Prostate gland (tissue), 2 donors: ENCODE measurements at regions not wholly inside any gene's neighbourhood (a gene's known extent, or its start where the extent isn't known, plus 50 kb on each side); places are given as distances from the start of the nearest gene placed in this dataset.

Source experiments
- DNase-seq: peaks from one replicate; pipeline ENCODE4 v3.0.0-alpha.2; 2019; ENCODE audit warnings: low spot score
- H3K27ac ChIP-seq, 2 donors: fragments of 200-600 bp; sonication (generic); 2 replicates each; pipeline ENCODE4 v1.5.1; 2017 to 2019
- H3K27me3 ChIP-seq: fragments of 200-600 bp; sonication (generic); replicated peaks from 2 replicates; pipeline ENCODE4 v1.5.1; 2019; ENCODE audit not compliant: insufficient read depth
- H3K36me3 ChIP-seq, 2 donors: fragments of 200-600 bp; sonication (generic); 1 replicate in 1 of 2; 2 replicates in 1 of 2; pipeline versions ENCODE4 v1.5.1 to v1.8.1; 2017 to 2019
- H3K4me1 ChIP-seq: fragments of 200-600 bp; sonication (generic); replicated peaks from 2 replicates; pipeline ENCODE4 v1.5.1; 2019
- H3K4me3 ChIP-seq, 2 donors: fragments of 200-600 bp; sonication (generic); 2 replicates each; pipeline ENCODE4 v1.5.1; 2017 to 2019
- H3K9me3 ChIP-seq: fragments of 200-600 bp; sonication (generic); 2 replicates; pipeline ENCODE4 v1.5.1; 2017
- POLR2A ChIP-seq: fragments of 450-650 bp; IDR thresholded peaks from one replicate; pipeline ENCODE4 v1.6.1; 2016; ENCODE audit warnings: antibody characterized with exemption, mild to moderate bottlenecking
- POLR2AphosphoS5 ChIP-seq: sonication (generic); formaldehyde crosslinking; IDR thresholded peaks from one replicate; pipeline ENCODE4 v1.6.1; 2017; ENCODE audit warnings: antibody characterized with exemption
- WGBS: methylation state at CpG from one replicate; pipeline ENCODE4 v1.1.5; 2018; 5-methylcytosine and 5-hydroxymethylcytosine counted together
- intact Hi-C: fragments of 100-400 bp; cut with DNase I; formaldehyde crosslinking; loops from one replicate; pipeline ENCODE4 v1.14.2; 2022
- TF ChIP-seq, protein P1 (sequence below), 4 experiments: fragments of 200-600 bp in 2 of 4; fragments of 450-650 bp in 2 of 4; sonication (generic) in 2 of 4; IDR thresholded peaks; 1 replicate in 3 of 4; 2 replicates in 1 of 4; pipeline ENCODE4 v1.5.1; 2016 to 2019; ENCODE audit warnings: antibody characterized with exemption in 4 of 4, mild to moderate bottlenecking in 2 of 4, moderate library complexity in 2 of 4

- Histone ChIP-seq H3K9me3 (no peaks in the 10 kb centered on the region), H3K36me3 (no peaks in the 10 kb centered on the region), H3K4me3 (no peak overlapping the region), H3K27ac (no peak overlapping the region), H3K4me1 (no peaks in the 10 kb centered on the region), H3K27me3 (no peaks in the 10 kb centered on the region)
- TF ChIP-seq POLR2A = no peak
- no peak for TF ChIP-seq POLR2AphosphoS5
- TF ChIP-seq, protein P1, sequence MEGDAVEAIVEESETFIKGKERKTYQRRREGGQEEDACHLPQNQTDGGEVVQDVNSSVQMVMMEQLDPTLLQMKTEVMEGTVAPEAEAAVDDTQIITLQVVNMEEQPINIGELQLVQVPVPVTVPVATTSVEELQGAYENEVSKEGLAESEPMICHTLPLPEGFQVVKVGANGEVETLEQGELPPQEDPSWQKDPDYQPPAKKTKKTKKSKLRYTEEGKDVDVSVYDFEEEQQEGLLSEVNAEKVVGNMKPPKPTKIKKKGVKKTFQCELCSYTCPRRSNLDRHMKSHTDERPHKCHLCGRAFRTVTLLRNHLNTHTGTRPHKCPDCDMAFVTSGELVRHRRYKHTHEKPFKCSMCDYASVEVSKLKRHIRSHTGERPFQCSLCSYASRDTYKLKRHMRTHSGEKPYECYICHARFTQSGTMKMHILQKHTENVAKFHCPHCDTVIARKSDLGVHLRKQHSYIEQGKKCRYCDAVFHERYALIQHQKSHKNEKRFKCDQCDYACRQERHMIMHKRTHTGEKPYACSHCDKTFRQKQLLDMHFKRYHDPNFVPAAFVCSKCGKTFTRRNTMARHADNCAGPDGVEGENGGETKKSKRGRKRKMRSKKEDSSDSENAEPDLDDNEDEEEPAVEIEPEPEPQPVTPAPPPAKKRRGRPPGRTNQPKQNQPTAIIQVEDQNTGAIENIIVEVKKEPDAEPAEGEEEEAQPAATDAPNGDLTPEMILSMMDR (IDR thresholded peaks at IDR 0.05) = no peak
- intact Hi-C loops = no loop called here
- DNase-seq = no peak
Measured at GRCh38 chr7:18194616-18195015, 167.0 kb upstream of the PRPS1L1 start.

- 98% methylated on average over 3 of the region's 3 CpGs for WGBS
- Histone ChIP-seq H3K36me3 (no peaks in the 10 kb centered on the region), H3K27me3 (no peaks in the 10 kb centered on the region), H3K9me3 (no peaks in the 10 kb centered on the region), H3K4me3 (no peak overlapping the region), H3K27ac (no peak overlapping the region), H3K4me1 (no peaks in the 10 kb centered on the region)
- TF ChIP-seq, protein P1 (IDR thresholded peaks at IDR 0.05) = no peak
- TF ChIP-seq POLR2AphosphoS5 = no peak
- no peak for TF ChIP-seq POLR2A
- intact Hi-C loops = no loop called here
- DNase-seq = no peak
Measured at GRCh38 chr7:18196638-18197037, 169.0 kb upstream of the PRPS1L1 start.

GRCh38 chr7:18198868-18199267 lies 171.2 kb upstream of the PRPS1L1 start:
- H3K4me1 ChIP-seq = no peaks in the 10 kb centered on the region
- no peaks in the 10 kb centered on the region for H3K36me3 ChIP-seq
- 97% methylated on average over 1 of the region's 1 CpG for WGBS
- no peaks in the 10 kb centered on the region for H3K9me3 ChIP-seq
- TF ChIP-seq POLR2A (no peak), POLR2AphosphoS5 (no peak)
- TF ChIP-seq, protein P1 (IDR thresholded peaks at IDR 0.05) = no peak
- DNase-seq = no peak
- intact Hi-C loops = no loop called here
- H3K27me3 ChIP-seq = no peaks in the 10 kb centered on the region
- no peak overlapping the region for H3K27ac ChIP-seq
- no peak overlapping the region for H3K4me3 ChIP-seq

GRCh38 chr7:18200266-18200665 lies 172.6 kb upstream of the PRPS1L1 start:
- no peak overlapping the region for H3K27ac ChIP-seq
- 76% methylated on average over 4 of the region's 4 CpGs for WGBS
- H3K4me3 ChIP-seq = no peak overlapping the region
- intact Hi-C loops = no loop called here
- TF ChIP-seq POLR2AphosphoS5 (no peak), POLR2A (no peak)
- TF ChIP-seq, protein P1 (IDR thresholded peaks at IDR 0.05) = no peak
- H3K36me3 ChIP-seq = no peaks in the 10 kb centered on the region
- no peaks in the 10 kb centered on the region for H3K27me3 ChIP-seq
- H3K9me3 ChIP-seq = no peaks in the 10 kb centered on the region
- no peak for DNase-seq
- no peaks in the 10 kb centered on the region for H3K4me1 ChIP-seq

DNA sequence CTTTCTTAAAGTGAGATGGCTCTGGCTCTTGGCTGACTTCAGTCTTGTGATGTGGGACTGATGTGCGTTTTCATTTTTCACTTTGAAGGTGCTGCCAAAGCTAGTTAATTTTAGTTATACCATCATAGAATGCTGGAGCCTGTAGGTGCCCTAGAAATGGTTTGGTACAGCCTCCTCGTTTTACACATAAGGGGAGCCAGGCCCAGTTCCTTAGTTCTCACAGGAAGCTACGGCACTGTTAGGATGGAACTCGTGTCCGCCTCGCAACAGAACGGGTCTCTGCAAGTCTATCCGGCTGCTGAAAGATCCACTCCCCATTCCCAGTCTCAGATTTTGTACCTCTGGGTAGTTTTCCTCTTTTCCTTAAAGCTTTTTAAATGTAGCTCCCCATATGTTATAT lies 173.2 kb upstream of the PRPS1L1 start:
- intact Hi-C loops = no loop called here
- no peaks in the 10 kb centered on the region for H3K27me3 ChIP-seq
- no peaks in the 10 kb centered on the region for H3K9me3 ChIP-seq
- TF ChIP-seq, protein P1 (IDR thresholded peaks at IDR 0.05) = no peak
- no peak for TF ChIP-seq POLR2AphosphoS5
- TF ChIP-seq POLR2A = no peak
- no peak for DNase-seq
- 69% methylated on average over 8 of the region's 8 CpGs for WGBS
- no peak overlapping the region for H3K4me3 ChIP-seq
- H3K4me1 ChIP-seq = no peaks in the 10 kb centered on the region
- H3K36me3 ChIP-seq = no peaks in the 10 kb centered on the region
- H3K27ac ChIP-seq = no peak overlapping the region
